WTC11 (cell line): ENCODE measurements at regions not wholly inside any gene's neighbourhood (a gene's known extent, or its start where the extent isn't known, plus 50 kb on each side); places are given as distances from the start of the nearest gene placed in this dataset.

Source experiments
- ATAC-seq: fragments of 200-7000 bp; cut with Tn5 transposase; 2 replicates; pipeline ENCODE4 v1.10.0; 2021; ENCODE audit warnings: mild to moderate bottlenecking, moderate library complexity
- CTCF ChIA-PET: fragments of 300-600 bp; sonication (Branson Sonifier 250); formaldehyde crosslinking; loops from one replicate; lab custom pipeline; 2021; ENCODE audit warnings: antibody characterized with exemption; lab: Charles Lee
- POLR2A ChIA-PET: fragments of 350-600 bp; sonication (Branson Sonifier 250); formaldehyde crosslinking; loops from one replicate; lab custom pipeline; 2021; ENCODE audit warnings: antibody characterized with exemption; lab: Charles Lee
- DNase-seq: peaks from one replicate; pipeline ENCODE4 v3.0.0; 2021; ENCODE audit warnings: low spot score
- H3K27ac Mint-ChIP-seq: 2 replicates; pipeline ENCODE4 v1.8.0; 2021; ENCODE audit warnings: mixed read lengths
- H3K27me3 Mint-ChIP-seq: 2 replicates; pipeline ENCODE4 v1.8.0; 2021; ENCODE audit warnings: low read depth, mild to moderate bottlenecking, moderate library complexity, mixed read lengths
- H3K36me3 Mint-ChIP-seq: 2 replicates; pipeline ENCODE4 v1.8.0; 2021; ENCODE audit warnings: mixed read lengths
- H3K4me1 Mint-ChIP-seq: 2 replicates; pipeline ENCODE4 v1.8.0; 2022; ENCODE audit warnings: mixed read lengths
- H3K4me3 Mint-ChIP-seq: 2 replicates; pipeline ENCODE4 v1.8.0; 2021; ENCODE audit warnings: mild to moderate bottlenecking, moderate library complexity, mixed read lengths
- H3K9me3 Mint-ChIP-seq: 2 replicates; pipeline ENCODE4 v1.8.0; 2021; ENCODE audit warnings: mixed read lengths
- AFF4 ChIP-seq: sonication (generic); formaldehyde crosslinking; IDR thresholded peaks from 2 replicates; pipeline ENCODE4 v1.8.1; 2023; ENCODE audit warnings: mild to moderate bottlenecking, missing genetic modification reagents, borderline replicate concordance
- ATF3 ChIP-seq: sonication (generic); formaldehyde crosslinking; conservative IDR thresholded peaks from 2 replicates; pipeline ENCODE4 v1.8.1; 2022; ENCODE audit warnings: mild to moderate bottlenecking, missing genetic modification reagents
- CREB1 ChIP-seq: sonication (generic); formaldehyde crosslinking; IDR thresholded peaks from 2 replicates; pipeline ENCODE4 v1.8.0; 2023; ENCODE audit warnings: mild to moderate bottlenecking, missing genetic modification reagents
- E2F4 ChIP-seq: sonication (generic); formaldehyde crosslinking; IDR thresholded peaks from 2 replicates; pipeline ENCODE4 v1.8.1; 2022; ENCODE audit warnings: low read depth, mild to moderate bottlenecking, moderate library complexity, missing genetic modification reagents, borderline replicate concordance
- FOXK1 ChIP-seq: sonication (generic); formaldehyde crosslinking; IDR thresholded peaks from 2 replicates; pipeline ENCODE4 v1.8.0; 2022; ENCODE audit warnings: mild to moderate bottlenecking, moderate library complexity, missing genetic modification reagents
- GRHL2 ChIP-seq: fragments of 250-450 bp; sonication (Bioruptor Pico); IDR thresholded peaks from 2 replicates; pipeline ENCODE4 v1.8.0; 2022; ENCODE audit warnings: mild to moderate bottlenecking, moderate library complexity; ENCODE audit not compliant: insufficient replicate concordance, severe bottlenecking
- GTF2I ChIP-seq: fragments of 250-450 bp; sonication (Bioruptor Pico); conservative IDR thresholded peaks from 2 replicates; pipeline ENCODE4 v1.4.0; 2021; ENCODE audit warnings: mild to moderate bottlenecking
- JUN ChIP-seq: sonication (generic); formaldehyde crosslinking; IDR thresholded peaks from 2 replicates; pipeline ENCODE4 v1.8.0; 2023; ENCODE audit warnings: mild to moderate bottlenecking, missing genetic modification reagents
- KAT7 ChIP-seq: sonication (generic); formaldehyde crosslinking; IDR thresholded peaks from 2 replicates; pipeline ENCODE4 v1.8.1; 2023; ENCODE audit warnings: missing genetic modification reagents, mild to moderate bottlenecking, borderline replicate concordance
- MXD4 ChIP-seq: fragments of 250-450 bp; sonication (Bioruptor Pico); IDR thresholded peaks from 2 replicates; pipeline ENCODE4 v1.8.0; 2021; ENCODE audit warnings: mild to moderate bottlenecking, moderate library complexity, borderline replicate concordance
- PRRX2 ChIP-seq: fragments of 250-450 bp; sonication (Bioruptor Pico); IDR thresholded peaks from 2 replicates; pipeline ENCODE4 v1.8.0; 2021; ENCODE audit warnings: mild to moderate bottlenecking
- SP1 ChIP-seq: sonication (generic); formaldehyde crosslinking; conservative IDR thresholded peaks from 2 replicates; pipeline ENCODE4 v1.8.1; 2022; ENCODE audit warnings: missing genetic modification reagents
- TEAD4 ChIP-seq: sonication (generic); formaldehyde crosslinking; IDR thresholded peaks from 2 replicates; pipeline ENCODE4 v1.8.0; 2022; ENCODE audit warnings: mild to moderate bottlenecking, missing genetic modification reagents
- USF1 ChIP-seq: sonication (generic); formaldehyde crosslinking; IDR thresholded peaks from 2 replicates; pipeline ENCODE4 v1.8.0; 2022; ENCODE audit warnings: mild to moderate bottlenecking, missing genetic modification reagents
- USF2 ChIP-seq: sonication (generic); formaldehyde crosslinking; IDR thresholded peaks from 2 replicates; pipeline ENCODE4 v1.8.1; 2023; ENCODE audit warnings: mild to moderate bottlenecking, missing genetic modification reagents, moderate library complexity
- ZBTB21 ChIP-seq: sonication (generic); formaldehyde crosslinking; IDR thresholded peaks from 2 replicates; pipeline ENCODE4 v1.8.1; 2023; ENCODE audit warnings: mild to moderate bottlenecking, missing genetic modification reagents, borderline replicate concordance
- ZNF416 ChIP-seq: fragments of 250-450 bp; sonication (Bioruptor Pico); IDR thresholded peaks from 2 replicates; pipeline ENCODE4 v1.9.0; 2021; ENCODE audit warnings: mild to moderate bottlenecking, inconsistent platforms
- ZNF423 ChIP-seq: fragments of 250-450 bp; sonication (Bioruptor Pico); IDR thresholded peaks from 2 replicates; pipeline ENCODE4 v2.1.2; 2022; ENCODE audit warnings: mild to moderate bottlenecking, moderate library complexity
- ZNF512 ChIP-seq: sonication (generic); formaldehyde crosslinking; IDR thresholded peaks from 2 replicates; pipeline ENCODE4 v1.8.1; 2022; ENCODE audit warnings: missing genetic modification reagents, borderline replicate concordance
- ZSCAN18 ChIP-seq: fragments of 250-450 bp; sonication (Bioruptor Pico); IDR thresholded peaks from 2 replicates; pipeline ENCODE4 v2.1.2; 2022; ENCODE audit warnings: mild to moderate bottlenecking, moderate library complexity

- ChIA-PET POLR2A (no interaction called here), CTCF (no interaction called here)
- ATAC-seq, result no peak
- TF ChIP-seq PRRX2, result no peak
- no peaks in the 10 kb centered on the region for H3K36me3 Mint-ChIP-seq
- no peak for DNase-seq
- H3K27ac Mint-ChIP-seq, result no peak overlapping the region
- H3K4me3 Mint-ChIP-seq, result no peak overlapping the region
- no peaks in the 10 kb centered on the region for H3K9me3 Mint-ChIP-seq
- H3K27me3 Mint-ChIP-seq, result no peaks in the 10 kb centered on the region
- peaks cover 4% of the 10 kb centered on the region; the same call in 1 of the 2 replicates for H3K4me1 Mint-ChIP-seq
Measured at GRCh38 chr5:53366245-53366644, 114.2 kb upstream of the FST start.

- H3K9me3 Mint-ChIP-seq, result no peaks in the 10 kb centered on the region
- DNase-seq (no peak), ATAC-seq (no peak)
- H3K4me1 Mint-ChIP-seq, result peaks cover 4% of the 10 kb centered on the region; the same call in 1 of the 2 replicates
- no peak overlapping the region for H3K27ac Mint-ChIP-seq
- H3K36me3 Mint-ChIP-seq, result no peaks in the 10 kb centered on the region
- ChIA-PET POLR2A (no interaction called here), CTCF (no interaction called here)
- H3K27me3 Mint-ChIP-seq, result no peaks in the 10 kb centered on the region
- H3K4me3 Mint-ChIP-seq, result no peak overlapping the region
- TF ChIP-seq USF1 (no peak), FOXK1 (CRISPR knock-in tag) (no peak), JUN (no peak), AFF4 (no peak), ZNF512 (no peak), TEAD4 (CRISPR knock-in tag) (no peak), GRHL2 (CRISPR knock-in tag) (no peak), ZBTB21 (no peak), KAT7 (no peak), GTF2I (CRISPR knock-in tag) (no peak), USF2 (no peak), E2F4 (CRISPR knock-in tag) (no peak), CREB1 (CRISPR knock-in tag) (no peak), ZNF416 (no peak), ZNF423 (CRISPR knock-in tag) (no peak)
Measured at GRCh38 chr5:53367727-53368126, 112.7 kb upstream of the FST start.

- Mint-ChIP-seq H3K36me3 (no peaks in the 10 kb centered on the region), H3K9me3 (no peaks in the 10 kb centered on the region), H3K27me3 (no peaks in the 10 kb centered on the region), H3K27ac (no peak overlapping the region), H3K4me1 (peaks cover 4% of the 10 kb centered on the region; the same call in 1 of the 2 replicates), H3K4me3 (no peak overlapping the region)
- CTCF ChIA-PET, result no interaction called here
- POLR2A ChIA-PET, result no interaction called here
- DNase-seq, result no peak
- ATAC-seq, result no peak
- TF ChIP-seq ATF3, result no peak
- TF ChIP-seq USF1, result no peak
- no peak for TF ChIP-seq ZSCAN18 (CRISPR knock-in tag)
- no peak for TF ChIP-seq SP1 (CRISPR knock-in tag)
- TF ChIP-seq E2F4 (CRISPR knock-in tag), result no peak
- no peak for TF ChIP-seq ZNF423 (CRISPR knock-in tag)
- TF ChIP-seq MXD4 (CRISPR knock-in tag), result no peak
Measured at GRCh38 chr5:53368516-53368915, 111.9 kb upstream of the FST start.
